ENCODE measurements at regions not wholly inside any gene's neighbourhood (a gene's known extent, or its start where the extent isn't known, plus 50 kb on each side); places are given as distances from the start of the nearest gene placed in this dataset.

GRCh38 chr4:144451766-144452450, 194.0 kb upstream of the HHIP start:
- Histone ChIP-seq H3K9me3 (no peaks in the 10 kb centered on the region), H3K36me3 (replicated peaks in 1 of 2; ENCODE audit: insufficient read depth in 1 of 2, low read depth in 2 of 2) (no peaks in the 10 kb centered on the region), H3K27me3 (no peaks in the 10 kb centered on the region), H3K27ac (no peak overlapping the region), H3K4me1 (no peaks in the 10 kb centered on the region), H3K4me3 (no peak overlapping the region)
- intact Hi-C loops (cut with DNase I): no loop called here
- ATAC-seq: no peak
- WGBS, 2 donors: 36 to 55% methylated on average over 3 of the region's 3 CpGs
- DNase-seq: no peak
- TF ChIP-seq CTCF (IDR thresholded peaks at IDR 0.05) (no peak), POLR2A (IDR thresholded peaks at IDR 0.05) (no peak)

- no peak for ATAC-seq
- intact Hi-C loops (cut with DNase I): no loop called here
- 66 to 67% methylated on average over 2 of the region's 2 CpGs for WGBS, 2 donors
Observed at GRCh38 chr4:144456196-144456595, 189.8 kb upstream of the HHIP start.

GRCh38 chr4:144461906-144462305, 184.1 kb upstream of the HHIP start:
- ATAC-seq: no peak
- H3K36me3 ChIP-seq (replicated peaks in 1 of 2; ENCODE audit: insufficient read depth in 1 of 2, low read depth in 2 of 2): no peaks in the 10 kb centered on the region
- 50% methylated on average over 5 of the region's 5 CpGs for WGBS, 2 donors
- no peak overlapping the region for H3K4me3 ChIP-seq
- H3K4me1 ChIP-seq: no peaks in the 10 kb centered on the region
- intact Hi-C loops (cut with DNase I): no loop called here
- no peaks in the 10 kb centered on the region for H3K9me3 ChIP-seq
- no peak overlapping the region for H3K27ac ChIP-seq
- no peaks in the 10 kb centered on the region for H3K27me3 ChIP-seq
- TF ChIP-seq CTCF (IDR thresholded peaks at IDR 0.05) (no peak), POLR2A (IDR thresholded peaks at IDR 0.05) (no peak)
- DNase-seq: no peak

More at GRCh38 chr4:144456196-144456595, 189.8 kb upstream of the HHIP start:
- H3K27me3 ChIP-seq: no peaks in the 10 kb centered on the region
- no peak overlapping the region for H3K27ac ChIP-seq
- H3K4me1 ChIP-seq: no peaks in the 10 kb centered on the region
- no peak overlapping the region for H3K4me3 ChIP-seq
- no peak for TF ChIP-seq POLR2A (IDR thresholded peaks at IDR 0.05)
- TF ChIP-seq CTCF (IDR thresholded peaks at IDR 0.05): no peak
- no peaks in the 10 kb centered on the region for H3K9me3 ChIP-seq
- H3K36me3 ChIP-seq (replicated peaks in 1 of 2; ENCODE audit: insufficient read depth in 1 of 2, low read depth in 2 of 2): no peaks in the 10 kb centered on the region
- no peak for DNase-seq

GRCh38 chr4:144463236-144463635, 182.7 kb upstream of the HHIP start:
- no peaks in the 10 kb centered on the region for H3K36me3 ChIP-seq (replicated peaks in 1 of 2; ENCODE audit: insufficient read depth in 1 of 2, low read depth in 2 of 2)
- H3K9me3 ChIP-seq: no peaks in the 10 kb centered on the region
- no peak overlapping the region for H3K27ac ChIP-seq
- WGBS, 2 donors: 89 to 95% methylated on average over 1 of the region's 1 CpG
- H3K4me1 ChIP-seq: no peaks in the 10 kb centered on the region
- no peak for ATAC-seq
- no peak overlapping the region for H3K4me3 ChIP-seq
- DNase-seq: no peak
- H3K27me3 ChIP-seq: no peaks in the 10 kb centered on the region
- no peak for TF ChIP-seq CTCF (IDR thresholded peaks at IDR 0.05)
- TF ChIP-seq POLR2A (IDR thresholded peaks at IDR 0.05): no peak
- intact Hi-C loops (cut with DNase I): no loop called here

- intact Hi-C loops (cut with DNase I): no loop called here
- no peaks in the 10 kb centered on the region for H3K4me1 ChIP-seq
- H3K27ac ChIP-seq: no peak overlapping the region
- 89 to 93% methylated on average over 6 to 7 of the region's 7 CpGs for WGBS, 2 donors
- no peaks in the 10 kb centered on the region for H3K27me3 ChIP-seq
- DNase-seq (no peak), ATAC-seq (no peak)
- H3K4me3 ChIP-seq: no peak overlapping the region
- no peaks in the 10 kb centered on the region for H3K9me3 ChIP-seq
- no peaks in the 10 kb centered on the region for H3K36me3 ChIP-seq (replicated peaks in 1 of 2; ENCODE audit: insufficient read depth in 1 of 2, low read depth in 2 of 2)
- no peak for TF ChIP-seq POLR2A (IDR thresholded peaks at IDR 0.05)
- TF ChIP-seq CTCF (IDR thresholded peaks at IDR 0.05): no peak
Observed at GRCh38 chr4:144463896-144464295, 182.1 kb upstream of the HHIP start.

Data from body of pancreas (tissue), 4 donors.